ENCODE measurements at regions not wholly inside any gene's neighbourhood (a gene's known extent, or its start where the extent isn't known, plus 50 kb on each side); places are given as distances from the start of the nearest gene placed in this dataset.

- no peak for TF ChIP-seq TEAD4 (CRISPR knock-in tag; IDR thresholded peaks at IDR 0.05)
- TF ChIP-seq FOXK1 (CRISPR knock-in tag; IDR thresholded peaks at IDR 0.05): no peak
- no peak for TF ChIP-seq CTCF (IDR thresholded peaks at IDR 0.05)
- TF ChIP-seq NFE2L1 (CRISPR knock-in tag; IDR thresholded peaks at IDR 0.05): no peak
- TF ChIP-seq ATF3 (CRISPR knock-in tag; conservative IDR thresholded peaks at IDR 0.05): no peak
- no peak for TF ChIP-seq CREB1 (CRISPR knock-in tag; IDR thresholded peaks at IDR 0.05)
- TF ChIP-seq IRF2 (CRISPR knock-in tag; IDR thresholded peaks at IDR 0.05; ENCODE audit: borderline replicate concordance, low read depth): no peak
- TF ChIP-seq ATF1 (CRISPR knock-in tag; IDR thresholded peaks at IDR 0.05): no peak
- TF ChIP-seq KAT7 (CRISPR knock-in tag; IDR thresholded peaks at IDR 0.05; ENCODE audit: borderline replicate concordance): no peak
- no peak for TF ChIP-seq GRHL2 (CRISPR knock-in tag; IDR thresholded peaks at IDR 0.05; ENCODE audit: insufficient replicate concordance, severe bottlenecking)
- no peak for TF ChIP-seq ZNF232 (CRISPR knock-in tag; IDR thresholded peaks at IDR 0.05)
- TF ChIP-seq ZNF416 (CRISPR knock-in tag; IDR thresholded peaks at IDR 0.05): no peak
- no peak for TF ChIP-seq ZBTB43 (CRISPR knock-in tag; IDR thresholded peaks at IDR 0.05)
- no peak for TF ChIP-seq SMAD4 (CRISPR knock-in tag; IDR thresholded peaks at IDR 0.05)
These were observed 297.6 kb downstream of the VPS13C start for GRCh38 chr15:61762676-61763075.

Measured in WTC11 (cell line).